Stimulated activated CD4-positive, alpha-beta T cell treated with anti-CD3 and anti-CD28 coated beads, Interleukin-4, amount 100 ng/mL, for 48 hours (primary cell): ENCODE measurements at regions not wholly inside any gene's neighbourhood (a gene's known extent, or its start where the extent isn't known, plus 50 kb on each side); places are given as distances from the start of the nearest gene placed in this dataset.
A peak's percentile ranks its signal among the peaks of the same experiment; 100 is the strongest.

Experiments used
- DNase-seq, 2 donors: peaks; one replicate each; pipeline ENCODE4 v3.0.0-alpha.2; 2020; ENCODE audit warnings: low read depth in 2 of 2

DNA sequence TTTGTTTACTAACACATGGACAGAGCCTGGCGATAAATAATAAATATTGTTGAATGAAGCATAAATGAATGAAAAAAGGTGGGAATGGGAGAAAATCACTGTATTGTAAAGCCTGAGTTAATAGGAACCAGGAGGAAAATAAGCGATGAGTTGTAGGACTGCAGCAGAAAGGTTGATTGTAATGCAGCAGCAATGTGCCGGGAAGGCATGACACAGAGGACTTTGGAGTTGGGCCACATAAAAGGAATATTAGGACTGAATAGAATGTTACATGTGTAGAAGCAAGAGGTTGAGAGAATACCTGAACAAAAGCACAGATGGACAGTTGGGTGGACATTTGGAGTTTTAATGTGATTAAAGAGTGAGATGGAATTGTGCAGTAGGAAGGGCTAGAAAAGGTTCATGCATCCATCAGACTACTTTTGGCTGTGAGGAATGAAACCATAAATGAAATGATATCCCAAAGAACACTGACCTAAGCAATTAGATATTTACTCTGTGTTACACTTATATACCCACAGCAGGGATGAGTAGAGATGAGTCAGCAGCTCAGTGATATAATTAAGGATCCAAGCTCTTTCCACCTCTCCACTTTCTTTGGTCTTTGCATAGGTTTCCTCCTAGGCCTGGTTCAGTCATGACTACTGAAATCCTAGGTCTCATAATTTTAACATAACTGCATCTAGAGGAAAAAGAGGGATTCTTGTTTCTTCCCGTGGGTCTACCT, 55.4 kb downstream of the CCER1 start:
- DNase-seq = no peak

DNA sequence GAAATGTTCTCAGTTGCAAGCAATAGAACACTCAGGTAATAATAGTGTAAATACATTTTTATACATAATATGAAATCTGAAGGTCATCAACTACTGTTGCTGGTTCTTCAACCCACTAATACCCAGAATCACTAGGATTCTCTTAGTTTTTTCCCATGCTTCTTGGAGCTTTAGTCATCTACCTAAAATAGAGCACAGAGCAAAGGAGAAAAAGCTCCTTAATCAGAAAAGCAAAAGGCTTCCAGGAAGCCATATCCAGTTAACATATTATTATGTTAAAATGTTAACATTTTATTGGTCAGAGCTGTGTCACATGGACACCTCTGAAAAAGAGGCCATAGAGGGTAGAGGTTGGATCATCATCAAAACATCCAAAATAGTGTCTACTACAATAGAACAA, 57.0 kb downstream of the CCER1 start:
- no peak for DNase-seq

DNA sequence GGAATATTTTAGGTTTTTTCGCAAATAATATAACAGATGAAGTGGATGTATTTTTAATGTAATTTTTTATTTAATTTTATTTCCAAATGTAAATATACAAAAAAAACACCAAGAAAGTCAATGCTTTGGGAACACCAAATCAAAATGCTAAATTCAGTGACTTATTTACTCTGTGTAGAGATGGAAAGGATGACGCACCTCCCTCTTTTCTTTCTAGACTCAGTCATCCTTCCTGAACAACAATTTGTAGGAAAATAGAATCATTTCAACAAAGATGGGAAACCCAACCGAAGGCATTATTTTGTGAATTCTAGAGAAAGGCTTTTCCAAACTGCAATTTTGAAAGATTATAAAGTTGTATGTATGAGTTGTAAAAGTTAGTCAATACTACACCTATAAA, 57.7 kb downstream of the CCER1 start:
- DNase-seq = no peak

DNA sequence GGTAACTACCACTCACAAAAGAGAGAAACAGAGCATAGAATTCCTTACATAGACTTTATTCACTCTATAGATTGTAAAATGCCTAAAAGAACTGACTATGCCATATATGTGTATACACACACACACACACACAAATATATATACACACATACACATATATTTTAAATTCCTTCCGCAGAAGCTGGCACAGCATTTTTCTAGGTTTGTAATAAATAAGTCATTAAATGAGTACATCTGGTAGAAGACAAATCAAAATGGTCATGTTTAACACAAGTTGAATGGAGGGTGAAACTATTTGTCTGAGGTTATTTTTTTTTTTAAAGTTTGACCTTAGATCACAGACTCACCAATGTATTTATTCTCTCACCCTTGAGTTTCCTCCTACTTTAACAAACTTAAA, 58.2 kb downstream of the CCER1 start:
- DNase-seq = no peak

DNA sequence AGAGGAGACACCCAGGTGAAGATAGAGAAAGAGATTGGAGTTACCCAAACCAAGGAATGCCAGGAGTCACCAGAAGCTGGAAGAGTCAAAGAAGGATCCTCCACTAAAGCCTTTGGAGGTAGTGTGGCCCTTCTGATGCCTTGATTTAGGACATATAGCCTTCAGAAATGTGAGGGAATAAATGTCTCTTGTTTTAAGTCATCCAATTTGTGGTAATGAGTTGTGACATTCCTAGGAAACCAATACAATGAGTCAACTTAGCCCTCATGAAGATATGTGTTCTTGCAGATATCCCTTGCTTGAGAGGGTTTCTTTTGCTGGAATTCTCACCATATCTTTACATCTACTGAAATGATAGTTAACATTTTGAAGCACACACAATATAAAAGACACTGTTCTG, 58.8 kb downstream of the CCER1 start:
- DNase-seq = no peak

DNA sequence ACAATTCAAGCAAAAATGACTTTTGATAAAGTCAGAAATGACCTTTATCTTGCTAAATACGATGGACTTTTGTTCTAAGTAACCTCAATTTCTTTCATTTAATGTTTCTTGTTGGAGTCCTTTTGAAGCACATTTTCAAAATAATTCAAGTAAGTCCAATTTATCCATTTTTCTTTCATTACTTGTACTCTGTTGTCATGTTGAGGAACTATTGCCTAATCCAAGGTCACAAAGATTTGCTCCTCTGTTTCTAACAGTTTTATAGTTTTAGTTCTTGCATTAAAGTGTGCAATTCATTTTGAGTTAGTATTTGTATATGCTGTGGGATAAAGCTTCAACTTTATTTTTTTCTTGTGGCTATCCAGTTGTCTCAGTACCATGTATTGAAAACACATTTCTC, 66.7 kb downstream of the CCER1 start:
- DNase-seq = no peak

DNA sequence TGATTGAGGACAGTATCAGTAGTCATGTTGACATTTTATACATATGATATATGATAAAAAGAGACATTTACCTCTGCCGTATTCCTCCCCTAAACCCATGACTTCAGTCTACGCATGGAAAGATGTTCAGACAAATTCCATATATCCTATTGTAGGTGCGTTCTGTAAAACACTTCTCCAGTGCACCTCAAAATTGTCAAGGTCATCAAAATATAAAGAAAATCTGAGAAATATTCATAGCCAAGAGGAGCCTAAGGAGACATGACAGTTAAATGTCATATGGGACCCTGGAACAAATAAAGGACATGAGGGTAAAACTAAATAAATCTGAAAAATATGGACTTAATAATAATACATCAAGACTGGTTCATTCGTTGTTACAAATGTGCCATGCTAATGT, 71.5 kb downstream of the CCER1 start:
- no peak for DNase-seq

DNA sequence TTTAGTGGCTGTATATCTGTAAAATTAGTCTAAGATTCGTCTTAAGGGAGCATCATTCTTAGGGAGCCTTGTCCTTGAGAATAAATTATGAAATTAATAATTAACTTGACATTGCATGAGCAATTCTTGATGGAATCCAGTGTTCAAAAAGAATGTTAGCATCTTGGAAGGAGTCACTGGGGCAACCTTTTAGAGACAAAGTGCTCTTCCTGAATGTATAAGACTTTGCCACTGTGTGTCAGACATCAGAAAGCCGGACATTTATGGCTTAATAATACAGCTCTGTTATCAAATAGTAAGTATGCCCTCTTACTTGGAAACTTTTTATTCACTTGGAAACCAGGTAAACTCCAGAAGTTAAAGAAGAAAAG, 83.3 kb downstream of the CCER1 start:
- no peak for DNase-seq

DNA sequence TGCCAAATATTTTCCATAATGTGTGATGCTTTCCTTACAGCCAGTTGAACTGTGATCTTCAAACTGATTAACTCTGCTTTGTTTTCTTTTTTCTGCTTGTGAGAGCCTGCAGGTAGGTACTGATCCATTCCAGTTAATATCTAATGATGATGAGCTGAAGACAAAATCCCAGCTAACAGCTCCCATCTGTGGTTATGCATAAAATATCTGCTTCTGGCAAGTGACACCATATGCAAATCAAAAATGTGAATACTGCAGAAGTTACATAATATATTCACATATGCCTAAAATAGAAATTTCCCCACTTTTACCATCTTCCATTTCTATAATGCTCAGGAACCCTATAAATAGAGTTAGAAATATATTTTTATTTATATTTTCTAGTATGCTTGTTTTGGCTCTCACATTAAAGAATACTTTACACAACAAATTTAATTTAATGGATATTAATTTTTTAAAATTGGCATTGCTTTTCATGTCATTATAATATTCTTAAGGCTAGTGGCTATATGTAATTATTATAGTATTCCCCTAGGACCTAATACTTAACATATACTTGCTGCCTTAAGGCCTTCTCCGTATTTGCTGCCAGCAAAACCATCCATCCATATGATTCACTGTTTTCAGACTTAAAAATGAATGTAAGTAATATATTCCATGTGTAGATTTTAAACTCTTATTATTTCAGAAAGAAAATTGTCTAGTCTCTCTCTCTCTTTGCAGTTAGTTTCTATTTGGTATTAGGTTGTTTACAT, 83.8 kb downstream of the CCER1 start:
- no peak for DNase-seq

DNA sequence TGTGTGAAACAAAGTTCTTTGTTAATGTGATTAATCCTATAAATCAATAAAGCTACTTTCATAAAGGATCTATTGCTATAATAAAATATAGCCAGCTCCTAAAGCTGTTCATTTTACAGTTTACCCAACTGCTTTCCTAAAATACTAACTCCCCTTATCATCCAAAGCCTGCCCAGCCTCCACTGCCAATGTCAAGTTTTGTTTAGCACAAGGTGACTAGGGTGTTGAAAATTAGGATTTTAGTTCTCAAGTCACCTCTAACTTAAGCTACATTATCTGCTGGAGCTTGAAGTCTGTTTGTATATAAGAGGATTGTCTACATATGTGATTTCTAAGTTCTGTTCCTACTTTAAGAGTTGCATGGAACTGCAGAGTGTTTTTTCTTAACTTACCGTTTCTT, 86.3 kb downstream of the CCER1 start:
- no peak for DNase-seq

DNA sequence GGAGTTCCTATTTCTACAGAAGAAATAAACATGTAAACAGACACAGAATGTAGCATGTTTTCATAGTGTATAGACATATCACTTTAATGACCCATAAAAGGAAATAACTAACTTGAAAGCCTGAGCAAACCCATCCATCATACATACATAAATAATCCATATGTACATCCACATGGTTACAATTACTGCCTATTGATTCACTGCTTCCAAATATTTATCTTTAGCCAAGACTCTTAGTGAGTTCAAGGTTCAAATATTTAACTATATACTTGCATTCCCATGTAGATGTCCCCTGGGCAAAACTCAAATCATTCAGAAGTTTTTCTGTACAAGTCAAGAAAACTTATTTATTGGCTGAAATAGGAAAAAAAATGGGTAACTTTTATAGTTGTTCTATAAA, 95.4 kb downstream of the CCER1 start:
- no peak for DNase-seq

DNA sequence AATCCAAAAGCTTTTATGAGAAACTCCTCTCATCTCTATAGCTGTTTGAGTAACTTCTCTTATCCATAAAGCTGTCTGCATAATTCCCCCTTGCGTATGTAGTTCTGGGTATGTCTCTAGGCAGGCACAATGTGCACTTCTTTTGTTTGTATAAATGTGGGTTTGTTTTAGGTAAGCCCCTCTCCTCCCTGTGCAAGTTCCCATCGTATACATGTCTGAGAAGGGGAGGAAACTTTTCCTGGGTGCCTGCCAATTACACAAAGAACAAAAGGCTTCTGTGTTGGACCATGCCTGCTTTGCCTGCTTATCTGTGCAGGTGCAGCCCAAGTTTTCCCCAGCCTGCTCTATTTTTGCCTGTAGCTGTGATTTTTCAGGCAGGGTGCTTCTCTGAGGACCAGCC, 96.7 kb downstream of the CCER1 start:
- no peak for DNase-seq

DNA sequence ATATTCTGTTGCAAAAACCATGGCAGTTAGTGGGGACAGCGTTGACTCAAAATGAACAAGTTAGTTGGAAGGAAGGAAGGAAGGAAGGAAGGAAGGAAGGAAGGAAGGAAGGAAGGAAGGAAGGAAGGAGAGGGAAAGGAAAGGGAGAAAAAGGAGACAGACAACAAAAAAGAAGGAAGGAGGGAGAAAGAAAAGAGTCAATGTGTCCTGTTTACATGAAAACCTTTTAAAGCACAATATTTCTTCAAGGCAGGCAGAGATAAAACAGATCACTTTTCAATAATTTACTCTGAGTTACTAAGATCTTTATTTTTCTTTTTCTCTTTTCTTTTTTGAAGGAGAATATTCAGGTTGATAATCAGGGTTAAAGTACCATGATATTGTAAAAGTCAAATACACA, 99.4 kb downstream of the CCER1 start:
- DNase-seq = no peak

DNA sequence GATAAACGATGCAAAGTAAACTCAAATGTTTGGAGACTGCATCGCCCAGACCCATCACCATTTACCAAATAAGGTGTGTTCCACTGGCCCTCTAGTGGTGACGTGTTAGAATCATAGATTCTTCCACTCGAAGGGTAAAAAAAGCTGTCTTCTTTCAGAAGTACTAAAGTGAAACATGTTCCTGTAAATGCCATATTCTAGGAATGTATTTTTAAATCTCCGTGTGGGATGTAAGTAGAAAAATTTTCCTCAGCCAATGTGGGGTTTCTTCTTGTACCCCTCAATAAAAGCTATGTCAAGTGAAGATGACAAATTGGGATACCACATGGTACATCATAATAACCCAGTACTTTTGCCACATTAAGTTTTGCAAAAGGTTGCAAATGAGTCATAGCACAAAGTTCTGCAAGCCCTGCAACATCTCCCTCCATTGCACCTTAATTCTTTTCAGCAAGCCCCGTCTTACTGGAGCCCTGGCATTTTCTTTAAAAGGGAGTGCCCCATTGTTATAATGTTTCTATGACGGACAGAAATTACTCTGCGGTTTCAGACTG, 100.8 kb downstream of the CCER1 start:
- peak in 1 of 2 donors; percentile 0 for DNase-seq

DNA sequence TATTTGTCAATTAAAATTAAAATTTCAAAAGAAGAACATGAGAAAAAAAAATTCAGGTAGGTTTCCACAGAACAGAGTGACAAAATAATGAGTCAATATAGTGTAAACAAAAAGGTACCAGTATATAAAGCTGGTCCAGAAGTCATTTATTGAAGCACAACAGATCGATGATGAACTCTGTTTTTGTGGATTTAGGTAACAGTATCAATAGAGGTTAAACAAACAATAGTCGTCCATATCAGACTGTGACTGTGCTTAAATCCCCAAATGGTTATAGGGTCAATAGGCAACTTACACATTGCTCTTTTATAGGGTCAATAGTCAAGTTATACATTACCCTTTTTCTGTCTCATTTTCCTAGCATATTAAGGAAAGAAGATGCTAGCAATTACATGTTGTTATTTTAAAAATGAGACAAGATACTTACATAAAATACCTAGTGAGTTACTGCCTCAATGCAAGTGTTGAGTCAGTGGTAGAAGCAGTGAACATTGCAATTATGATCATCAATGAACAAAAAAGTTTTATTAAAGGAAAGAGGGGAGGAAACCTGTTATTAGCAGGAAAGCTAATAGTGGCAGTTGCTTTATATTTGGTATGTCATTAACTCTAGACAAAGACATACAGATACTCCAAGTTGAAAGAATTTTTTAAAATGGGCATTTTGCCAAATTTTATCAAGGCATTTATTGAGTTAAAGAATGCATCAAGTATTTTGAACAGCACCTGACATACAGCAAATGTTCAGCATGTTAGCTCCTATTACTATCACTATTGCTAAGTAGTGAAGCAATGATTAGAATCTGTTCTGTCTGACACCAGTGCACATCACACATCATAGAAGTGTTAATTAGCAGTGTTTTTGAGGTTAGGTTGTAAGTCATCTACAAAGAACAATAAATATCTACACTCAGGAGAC, 102.9 kb downstream of the CCER1 start:
- no peak for DNase-seq

DNA sequence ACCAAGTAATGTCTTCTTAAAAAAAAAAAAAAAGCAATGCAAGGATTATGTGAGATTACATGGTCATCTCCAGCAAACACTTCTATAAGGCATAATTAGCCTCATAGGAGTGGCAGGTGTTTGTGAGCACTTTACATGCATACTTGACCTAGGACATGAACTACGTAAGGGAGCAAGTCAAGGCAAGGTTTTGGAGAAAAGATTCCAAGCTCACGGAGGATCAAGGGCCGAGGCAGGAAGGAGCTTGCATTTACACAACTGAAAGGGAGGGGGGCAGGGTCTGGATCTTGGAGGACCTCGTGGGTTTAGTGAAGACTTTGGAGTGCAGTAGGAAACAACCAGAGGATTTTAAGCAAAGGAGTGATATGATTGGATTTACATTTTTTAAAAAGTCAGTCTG, 112.5 kb downstream of the CCER1 start:
- DNase-seq = no peak

DNA sequence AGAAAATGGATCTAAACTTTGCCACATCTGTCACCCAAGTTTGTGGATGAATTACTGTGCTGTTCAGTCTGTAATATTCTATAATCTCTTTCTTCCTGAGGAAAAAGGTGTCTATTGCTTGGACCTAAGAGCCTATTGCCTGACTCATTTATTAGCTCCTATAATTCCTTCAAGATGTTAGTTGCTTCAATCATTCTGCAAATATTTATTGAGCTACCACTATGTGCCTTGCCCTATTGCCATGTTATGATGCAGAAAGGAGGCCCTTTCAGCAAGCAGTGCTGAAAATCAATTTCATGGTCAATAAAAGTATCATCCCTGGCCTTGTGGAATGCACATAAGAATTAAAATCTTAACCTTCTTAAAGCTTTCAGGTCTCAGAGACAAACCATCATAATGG, 113.6 kb downstream of the CCER1 start:
- no peak for DNase-seq

DNA sequence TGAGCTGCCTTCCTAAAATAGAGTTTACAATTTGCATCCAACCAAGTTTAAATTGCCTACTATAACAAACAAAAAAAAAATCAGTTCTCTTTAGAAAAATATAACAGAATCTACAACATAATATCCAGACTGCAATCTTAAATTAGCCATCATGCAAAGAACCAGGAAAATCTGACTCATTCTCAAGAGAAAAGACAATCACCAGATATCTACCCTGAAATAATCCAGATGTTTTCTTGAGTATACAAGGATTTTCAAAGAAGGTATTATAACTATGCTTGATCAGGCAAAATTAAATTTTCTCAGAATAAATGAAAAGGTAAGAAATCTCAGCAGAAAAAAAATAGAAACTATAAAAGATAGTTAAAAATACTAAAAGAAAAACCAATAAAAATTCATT, 115.6 kb downstream of the CCER1 start:
- DNase-seq = no peak

DNA sequence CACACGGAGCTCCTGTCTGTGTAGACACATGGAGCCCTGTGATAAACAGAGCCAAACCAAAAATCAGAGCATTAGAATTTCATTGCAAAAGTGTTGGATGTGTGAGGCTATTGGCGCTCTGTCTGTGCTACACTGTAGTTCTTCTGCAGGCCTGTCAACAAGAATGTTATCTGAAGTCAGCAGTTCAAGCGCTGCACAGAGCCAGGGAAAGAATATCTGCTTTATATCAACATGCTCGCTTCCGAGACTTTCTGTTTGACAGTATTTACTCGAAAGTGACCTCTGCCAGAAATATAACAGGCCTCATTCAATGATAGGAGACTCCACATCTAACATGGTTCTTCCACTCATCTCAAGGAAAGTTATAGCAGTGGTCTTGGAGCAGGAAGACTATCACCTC, 118.3 kb downstream of the CCER1 start:
- no peak for DNase-seq

DNA sequence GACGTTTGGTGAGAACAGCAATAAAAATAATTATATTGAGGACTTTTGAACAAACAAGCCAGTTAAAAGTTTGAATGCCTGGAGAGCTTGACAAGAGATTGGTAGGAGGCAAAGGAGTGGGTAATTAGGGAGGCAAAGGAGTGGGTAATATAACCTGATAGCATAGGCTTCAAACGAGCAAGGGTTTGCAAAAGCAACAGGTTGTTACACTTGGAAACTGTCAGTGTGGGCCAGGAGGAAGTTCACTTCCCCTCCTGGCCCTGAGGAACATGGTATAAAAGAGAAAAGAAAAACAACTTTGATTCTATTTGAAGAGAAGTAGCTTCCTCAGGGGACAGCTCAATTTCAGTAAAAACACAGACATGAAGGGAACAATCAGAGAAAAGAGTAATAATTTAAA, 121.7 kb downstream of the CCER1 start:
- no peak for DNase-seq

DNA sequence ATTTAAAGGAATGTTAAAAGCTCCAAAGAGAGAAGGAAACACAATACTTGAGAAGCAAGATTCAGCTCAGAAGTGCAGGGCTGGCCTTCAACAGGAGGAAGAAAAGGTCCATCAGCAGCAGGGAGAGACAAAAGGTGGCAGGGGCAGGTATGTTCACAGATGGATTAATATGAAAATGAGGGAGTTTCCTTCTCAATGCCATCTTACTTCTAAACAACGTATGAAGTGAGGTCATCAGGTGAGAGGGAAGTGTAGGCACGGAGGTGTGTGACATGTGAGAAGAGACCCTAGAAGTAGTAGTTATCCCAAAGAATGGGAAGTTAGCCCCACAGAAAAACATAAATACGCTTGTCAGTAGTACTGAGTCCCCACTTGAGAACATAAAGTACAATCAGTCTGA, 122.5 kb downstream of the CCER1 start:
- no peak for DNase-seq

DNA sequence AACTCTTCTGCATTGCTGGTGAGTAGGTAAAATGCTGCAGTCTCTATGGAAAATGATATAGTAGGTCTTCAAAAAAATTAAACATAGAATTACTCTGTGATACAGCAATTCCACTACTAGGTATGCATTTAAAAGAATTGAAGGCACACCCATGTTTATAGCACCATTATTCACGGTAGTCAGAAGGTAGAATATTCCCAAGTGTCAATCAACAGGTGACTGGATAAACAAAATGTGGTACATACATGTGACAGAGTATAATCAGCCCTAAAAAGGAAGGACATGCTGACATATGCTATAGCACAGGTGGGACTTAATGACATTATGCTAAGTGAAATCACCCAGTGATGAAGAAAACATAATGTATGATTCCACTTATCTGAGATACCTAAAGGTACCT, 123.3 kb downstream of the CCER1 start:
- no peak for DNase-seq
